Neural cell (in vitro differentiated cells): ENCODE measurements at regions not wholly inside any gene's neighbourhood (a gene's known extent, or its start where the extent isn't known, plus 50 kb on each side); places are given as distances from the start of the nearest gene placed in this dataset.

Source experiments
- H2AFZ ChIP-seq: fragments of 200-600, 300-800 bp; sonication (generic), shearing (Covaris generic); 2 replicates; pipeline ENCODE4 v1.6.0; 2014; ENCODE audit warnings: low read depth, mild to moderate bottlenecking, antibody characterized with exemption, low read length, moderate library complexity
- H3F3A ChIP-seq: fragments of 200-600 bp; shearing (Covaris generic); 2 replicates; pipeline ENCODE4 v1.6.1; 2016; ENCODE audit warnings: mild to moderate bottlenecking, moderate library complexity, mixed read lengths, antibody characterized with exemption, low read length; ENCODE audit not compliant: insufficient read depth, poor library complexity, severe bottlenecking
- H3K27ac ChIP-seq: fragments of 200-600, 300-800 bp; sonication (generic), shearing (Covaris generic); 2 replicates; pipeline ENCODE4 v1.5.1; 2014; ENCODE audit warnings: mild to moderate bottlenecking, low read length, moderate library complexity
- H3K27me3 ChIP-seq: fragments of 300-800, 200-600 bp; sonication (generic), shearing (Covaris generic); 2 replicates; pipeline ENCODE4 v1.6.0; 2014; ENCODE audit warnings: mild to moderate bottlenecking, low read depth, low read length, moderate library complexity; ENCODE audit not compliant: insufficient read depth
- H3K36me3 ChIP-seq: fragments of 300-800, 200-600 bp; sonication (generic), shearing (Covaris generic); 2 replicates; pipeline ENCODE4 v1.5.1; 2014; ENCODE audit warnings: mild to moderate bottlenecking, antibody characterized with exemption, low read length, moderate library complexity; ENCODE audit not compliant: insufficient read depth
- H3K4me2 ChIP-seq: fragments of 300-800, 200-600 bp; sonication (generic), shearing (Covaris generic); 2 replicates; pipeline ENCODE4 v1.6.0; 2014; ENCODE audit warnings: mild to moderate bottlenecking, low read length
- H3K4me3 ChIP-seq: fragments of 300-800, 200-600 bp; sonication (generic), shearing (Covaris generic); 2 replicates; pipeline ENCODE4 v1.5.1; 2014; ENCODE audit warnings: mild to moderate bottlenecking, low read length, moderate library complexity
- H3K79me2 ChIP-seq: fragments of 200-600 bp; shearing (Covaris generic); replicated peaks from 2 replicates; pipeline ENCODE4 v1.6.0; 2014; ENCODE audit warnings: mild to moderate bottlenecking, low read length, moderate library complexity; ENCODE audit not compliant: insufficient read depth
- H3K9ac ChIP-seq: fragments of 300-800, 200-600 bp; sonication (generic), shearing (Covaris generic); 2 replicates; pipeline ENCODE4 v1.6.1; 2016; ENCODE audit warnings: mild to moderate bottlenecking, low read length, mixed read lengths
- H3K9me2 ChIP-seq: fragments of 200-600 bp; shearing (Covaris generic); 2 replicates; pipeline ENCODE4 v1.6.1; 2016; ENCODE audit warnings: mild to moderate bottlenecking, low read length, mixed read lengths; ENCODE audit not compliant: insufficient read depth
- H3K9me3 ChIP-seq: fragments of 200-600, 300-800 bp; sonication (generic), shearing (Covaris generic); 2 replicates; pipeline ENCODE4 v1.6.1; 2016; ENCODE audit warnings: mild to moderate bottlenecking, mixed run types, low read length, moderate library complexity, mixed read lengths
- H4K20me1 ChIP-seq: fragments of 200-600 bp; shearing (Covaris generic); 2 replicates; pipeline ENCODE4 v1.6.1; 2016; ENCODE audit warnings: mild to moderate bottlenecking, mixed run types; ENCODE audit not compliant: insufficient read depth
- EP300 ChIP-seq: fragments of 450-650 bp; conservative IDR thresholded peaks from 2 replicates; pipeline ENCODE4 v1.6.1; 2014; ENCODE audit warnings: antibody characterized with exemption, mild to moderate bottlenecking, moderate library complexity; ENCODE audit not compliant: poor library complexity, severe bottlenecking
- EZH2 ChIP-seq: fragments of 200-600, 300-800 bp; shearing (Covaris generic), sonication (generic); IDR thresholded peaks from 2 replicates; pipeline ENCODE4 v1.6.1; 2014; ENCODE audit warnings: antibody characterized with exemption, low read length, borderline replicate concordance, mild to moderate bottlenecking; ENCODE audit not compliant: insufficient read depth, poor library complexity, severe bottlenecking
- MXI1 ChIP-seq: fragments of 450-650 bp; conservative IDR thresholded peaks from 2 replicates; pipeline ENCODE4 v1.6.1; 2014; ENCODE audit warnings: antibody characterized with exemption, mild to moderate bottlenecking; ENCODE audit not compliant: poor library complexity, severe bottlenecking
- POLR2AphosphoS5 ChIP-seq: IDR thresholded peaks from 2 replicates; pipeline ENCODE4 v1.6.1; 2012
- RAD21 ChIP-seq: fragments of 450-650 bp; conservative IDR thresholded peaks from 2 replicates; pipeline ENCODE4 v1.6.1; 2014; ENCODE audit warnings: antibody characterized with exemption, mild to moderate bottlenecking, moderate library complexity
- SMC3 ChIP-seq: fragments of 450-650 bp; conservative IDR thresholded peaks from 2 replicates; pipeline ENCODE4 v1.6.1; 2014; ENCODE audit warnings: antibody characterized with exemption, mild to moderate bottlenecking, moderate library complexity; ENCODE audit not compliant: poor library complexity
- TAF1 ChIP-seq: IDR thresholded peaks from 2 replicates; pipeline ENCODE4 v1.6.1; 2012; ENCODE audit warnings: low read depth
- TF ChIP-seq, protein P1 (sequence below): fragments of 450-650 bp; IDR thresholded peaks from 2 replicates; pipeline ENCODE4 v1.5.1; 2014; ENCODE audit warnings: antibody characterized with exemption, mild to moderate bottlenecking, moderate library complexity; ENCODE audit not compliant: poor library complexity, severe bottlenecking
- TF ChIP-seq, protein P2 (sequence below): IDR thresholded peaks from 2 replicates; pipeline ENCODE4 v1.6.1; 2012; ENCODE audit warnings: borderline replicate concordance

DNA sequence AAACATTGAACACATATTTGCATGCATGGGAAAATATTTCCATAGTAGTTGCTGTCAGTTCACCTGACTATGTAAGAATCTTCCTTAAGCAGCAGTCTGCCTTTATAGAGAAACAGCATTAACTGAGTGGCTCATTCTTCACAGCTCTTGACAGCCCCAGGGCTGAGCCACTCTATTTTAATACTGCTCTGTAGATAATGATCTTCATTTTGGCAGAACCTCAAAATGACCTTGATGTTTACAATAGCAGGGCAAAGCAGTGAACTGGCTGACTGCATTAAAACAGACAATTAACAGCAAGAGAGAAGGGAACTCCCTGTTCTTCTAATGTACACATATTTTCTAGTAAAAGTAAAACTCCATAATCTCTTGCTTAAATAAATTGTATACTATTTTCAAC is 580.6 kb upstream of the SOX11 start:
- Histone ChIP-seq H2AFZ (no peak overlapping the region), H3K79me2 (no peaks in the 10 kb centered on the region), H3K9me2 (no peaks in the 10 kb centered on the region), H3K36me3 (no peaks in the 10 kb centered on the region), H4K20me1 (no peaks in the 10 kb centered on the region), H3K9ac (no peak overlapping the region), H3K4me3 (no peak overlapping the region), H3K27ac (no peak overlapping the region), H3F3A (no peaks in the 10 kb centered on the region), H3K27me3 (no peaks in the 10 kb centered on the region), H3K4me2 (no peak overlapping the region), H3K9me3 (peaks cover 9% of the 10 kb centered on the region)
- peak; percentile 55 for TF ChIP-seq POLR2AphosphoS5
- TF ChIP-seq, protein P1, sequence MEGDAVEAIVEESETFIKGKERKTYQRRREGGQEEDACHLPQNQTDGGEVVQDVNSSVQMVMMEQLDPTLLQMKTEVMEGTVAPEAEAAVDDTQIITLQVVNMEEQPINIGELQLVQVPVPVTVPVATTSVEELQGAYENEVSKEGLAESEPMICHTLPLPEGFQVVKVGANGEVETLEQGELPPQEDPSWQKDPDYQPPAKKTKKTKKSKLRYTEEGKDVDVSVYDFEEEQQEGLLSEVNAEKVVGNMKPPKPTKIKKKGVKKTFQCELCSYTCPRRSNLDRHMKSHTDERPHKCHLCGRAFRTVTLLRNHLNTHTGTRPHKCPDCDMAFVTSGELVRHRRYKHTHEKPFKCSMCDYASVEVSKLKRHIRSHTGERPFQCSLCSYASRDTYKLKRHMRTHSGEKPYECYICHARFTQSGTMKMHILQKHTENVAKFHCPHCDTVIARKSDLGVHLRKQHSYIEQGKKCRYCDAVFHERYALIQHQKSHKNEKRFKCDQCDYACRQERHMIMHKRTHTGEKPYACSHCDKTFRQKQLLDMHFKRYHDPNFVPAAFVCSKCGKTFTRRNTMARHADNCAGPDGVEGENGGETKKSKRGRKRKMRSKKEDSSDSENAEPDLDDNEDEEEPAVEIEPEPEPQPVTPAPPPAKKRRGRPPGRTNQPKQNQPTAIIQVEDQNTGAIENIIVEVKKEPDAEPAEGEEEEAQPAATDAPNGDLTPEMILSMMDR = no peak
- no peak for TF ChIP-seq EZH2
- TF ChIP-seq EP300 = peak; percentile 74
- TF ChIP-seq RAD21 = no peak
- TF ChIP-seq TAF1 = no peak
- TF ChIP-seq, protein P2, sequence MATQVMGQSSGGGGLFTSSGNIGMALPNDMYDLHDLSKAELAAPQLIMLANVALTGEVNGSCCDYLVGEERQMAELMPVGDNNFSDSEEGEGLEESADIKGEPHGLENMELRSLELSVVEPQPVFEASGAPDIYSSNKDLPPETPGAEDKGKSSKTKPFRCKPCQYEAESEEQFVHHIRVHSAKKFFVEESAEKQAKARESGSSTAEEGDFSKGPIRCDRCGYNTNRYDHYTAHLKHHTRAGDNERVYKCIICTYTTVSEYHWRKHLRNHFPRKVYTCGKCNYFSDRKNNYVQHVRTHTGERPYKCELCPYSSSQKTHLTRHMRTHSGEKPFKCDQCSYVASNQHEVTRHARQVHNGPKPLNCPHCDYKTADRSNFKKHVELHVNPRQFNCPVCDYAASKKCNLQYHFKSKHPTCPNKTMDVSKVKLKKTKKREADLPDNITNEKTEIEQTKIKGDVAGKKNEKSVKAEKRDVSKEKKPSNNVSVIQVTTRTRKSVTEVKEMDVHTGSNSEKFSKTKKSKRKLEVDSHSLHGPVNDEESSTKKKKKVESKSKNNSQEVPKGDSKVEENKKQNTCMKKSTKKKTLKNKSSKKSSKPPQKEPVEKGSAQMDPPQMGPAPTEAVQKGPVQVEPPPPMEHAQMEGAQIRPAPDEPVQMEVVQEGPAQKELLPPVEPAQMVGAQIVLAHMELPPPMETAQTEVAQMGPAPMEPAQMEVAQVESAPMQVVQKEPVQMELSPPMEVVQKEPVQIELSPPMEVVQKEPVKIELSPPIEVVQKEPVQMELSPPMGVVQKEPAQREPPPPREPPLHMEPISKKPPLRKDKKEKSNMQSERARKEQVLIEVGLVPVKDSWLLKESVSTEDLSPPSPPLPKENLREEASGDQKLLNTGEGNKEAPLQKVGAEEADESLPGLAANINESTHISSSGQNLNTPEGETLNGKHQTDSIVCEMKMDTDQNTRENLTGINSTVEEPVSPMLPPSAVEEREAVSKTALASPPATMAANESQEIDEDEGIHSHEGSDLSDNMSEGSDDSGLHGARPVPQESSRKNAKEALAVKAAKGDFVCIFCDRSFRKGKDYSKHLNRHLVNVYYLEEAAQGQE = peak; percentile 32
- no peak for TF ChIP-seq MXI1
- TF ChIP-seq SMC3 = no peak

DNA sequence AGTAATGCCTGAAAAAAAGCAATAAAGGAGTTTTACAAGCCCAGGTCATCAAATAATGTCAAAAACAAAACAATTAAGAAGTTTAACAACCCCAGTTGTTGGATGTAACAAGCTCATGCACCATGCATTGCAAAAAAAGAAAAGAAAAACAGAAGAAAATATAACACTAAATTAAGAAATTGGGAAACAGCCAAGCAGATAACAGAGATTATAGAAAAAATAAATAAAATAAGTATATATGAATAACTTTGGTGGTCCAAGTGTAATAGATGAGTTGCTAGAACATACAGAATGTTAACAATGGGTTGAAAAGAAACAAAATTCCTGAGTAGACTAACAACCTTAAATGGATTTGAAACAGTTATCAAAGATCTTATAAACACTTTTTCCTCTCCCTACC is 573.1 kb upstream of the SOX11 start:
- TF ChIP-seq, protein P1 = no peak
- no peak for TF ChIP-seq EZH2
- TF ChIP-seq, protein P2 = no peak
- TF ChIP-seq SMC3 = no peak
- no peak for TF ChIP-seq TAF1
- no peak for TF ChIP-seq MXI1
- TF ChIP-seq POLR2AphosphoS5 = no peak
- Histone ChIP-seq H3K27ac (no peak overlapping the region), H3F3A (no peaks in the 10 kb centered on the region), H3K4me3 (no peak overlapping the region), H3K79me2 (no peaks in the 10 kb centered on the region), H3K9ac (no peak overlapping the region), H4K20me1 (no peaks in the 10 kb centered on the region), H3K4me2 (no peak overlapping the region), H3K36me3 (no peaks in the 10 kb centered on the region), H3K27me3 (no peaks in the 10 kb centered on the region), H2AFZ (no peak overlapping the region), H3K9me2 (no peaks in the 10 kb centered on the region), H3K9me3 (peaks cover 6% of the 10 kb centered on the region)
